ENCODE measurements at regions not wholly inside any gene's neighbourhood (a gene's known extent, or its start where the extent isn't known, plus 50 kb on each side); places are given as distances from the start of the nearest gene placed in this dataset.

GRCh38 chr1:36733748-36734147 lies 251.0 kb upstream of the CSF3R start:
- no peak overlapping the region for H3K4me3 ChIP-seq
- no peak for DNase-seq
- intact Hi-C loops (cut with DNase I): no loop called here
- no peaks in the 10 kb centered on the region for H3K4me1 ChIP-seq
- TF ChIP-seq, protein P1, sequence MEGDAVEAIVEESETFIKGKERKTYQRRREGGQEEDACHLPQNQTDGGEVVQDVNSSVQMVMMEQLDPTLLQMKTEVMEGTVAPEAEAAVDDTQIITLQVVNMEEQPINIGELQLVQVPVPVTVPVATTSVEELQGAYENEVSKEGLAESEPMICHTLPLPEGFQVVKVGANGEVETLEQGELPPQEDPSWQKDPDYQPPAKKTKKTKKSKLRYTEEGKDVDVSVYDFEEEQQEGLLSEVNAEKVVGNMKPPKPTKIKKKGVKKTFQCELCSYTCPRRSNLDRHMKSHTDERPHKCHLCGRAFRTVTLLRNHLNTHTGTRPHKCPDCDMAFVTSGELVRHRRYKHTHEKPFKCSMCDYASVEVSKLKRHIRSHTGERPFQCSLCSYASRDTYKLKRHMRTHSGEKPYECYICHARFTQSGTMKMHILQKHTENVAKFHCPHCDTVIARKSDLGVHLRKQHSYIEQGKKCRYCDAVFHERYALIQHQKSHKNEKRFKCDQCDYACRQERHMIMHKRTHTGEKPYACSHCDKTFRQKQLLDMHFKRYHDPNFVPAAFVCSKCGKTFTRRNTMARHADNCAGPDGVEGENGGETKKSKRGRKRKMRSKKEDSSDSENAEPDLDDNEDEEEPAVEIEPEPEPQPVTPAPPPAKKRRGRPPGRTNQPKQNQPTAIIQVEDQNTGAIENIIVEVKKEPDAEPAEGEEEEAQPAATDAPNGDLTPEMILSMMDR (IDR thresholded peaks at IDR 0.05): no peak
- no peak overlapping the region for H3K27ac ChIP-seq
- H3K27me3 ChIP-seq (ENCODE audit: low read depth): peaks cover 30% of the 10 kb centered on the region
- ATAC-seq: no peak
- no peaks in the 10 kb centered on the region for H3K36me3 ChIP-seq
- H3K9me3 ChIP-seq: no peaks in the 10 kb centered on the region

DNA sequence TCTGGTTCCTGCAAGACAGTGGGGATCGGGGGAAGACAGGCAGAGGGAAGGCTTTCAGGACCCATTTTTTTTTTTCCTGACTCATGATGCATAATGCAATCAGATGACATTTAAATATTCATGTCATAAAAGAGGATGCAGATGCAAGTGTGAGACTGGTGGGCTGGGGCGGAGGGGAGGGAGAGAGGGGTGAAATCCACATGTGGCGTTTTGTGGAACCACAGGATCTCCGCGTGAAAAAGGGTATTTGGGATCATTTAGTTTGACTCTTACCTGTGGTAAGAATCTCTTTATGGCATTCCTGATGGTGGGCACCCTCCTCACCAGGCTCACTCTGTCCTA lies 249.3 kb upstream of the CSF3R start:
- DNase-seq: no peak
- intact Hi-C loops (cut with DNase I): no loop called here
- Histone ChIP-seq H3K4me1 (no peaks in the 10 kb centered on the region), H3K36me3 (no peaks in the 10 kb centered on the region), H3K4me3 (no peak overlapping the region), H3K27ac (no peak overlapping the region), H3K9me3 (no peaks in the 10 kb centered on the region), H3K27me3 (ENCODE audit: low read depth) (peaks cover 24% of the 10 kb centered on the region)
- no peak for ATAC-seq
- TF ChIP-seq, protein P1 (IDR thresholded peaks at IDR 0.05): no peak

DNA sequence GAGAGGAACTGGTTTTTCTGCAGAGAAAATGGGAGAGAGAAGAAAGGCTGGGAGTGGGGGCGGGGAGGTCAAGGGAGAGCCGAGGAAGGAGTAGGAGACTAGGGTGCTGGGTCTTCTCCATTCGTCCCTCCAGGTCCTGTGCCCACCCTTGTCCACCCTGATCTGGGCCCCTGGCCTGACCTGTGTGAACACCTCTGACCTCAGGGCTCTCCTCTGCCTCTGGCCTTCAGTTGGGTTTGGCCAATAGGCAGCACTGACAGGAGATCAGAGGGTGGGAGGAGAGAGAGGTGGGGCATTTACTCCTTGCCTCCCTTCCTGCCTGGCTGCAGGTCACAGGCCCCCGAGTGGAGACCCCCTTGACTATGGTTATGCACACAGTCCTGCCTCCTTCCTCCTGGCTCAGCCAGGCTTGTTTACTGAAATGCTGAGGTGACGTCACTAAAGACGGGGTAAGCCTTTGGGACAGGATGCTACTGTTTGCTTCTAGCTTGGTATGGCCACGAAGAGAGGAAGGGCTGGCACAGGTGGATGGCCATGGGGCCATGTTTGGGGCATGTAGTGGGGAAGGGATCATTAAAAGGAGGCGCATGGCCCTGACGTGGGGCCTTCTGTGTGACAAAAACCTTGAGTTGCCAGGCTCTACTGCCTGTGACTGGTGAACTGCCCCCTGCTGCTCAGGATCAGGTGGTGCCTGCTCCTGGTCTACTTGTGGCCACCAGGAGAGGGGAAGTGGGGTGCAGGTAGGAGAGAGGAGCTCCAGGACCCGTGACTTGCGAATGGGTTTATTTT lies 248.7 kb upstream of the CSF3R start:
- TF ChIP-seq, protein P1 (IDR thresholded peaks at IDR 0.05): no peak
- no peaks in the 10 kb centered on the region for H3K4me1 ChIP-seq
- H3K9me3 ChIP-seq: no peaks in the 10 kb centered on the region
- no peaks in the 10 kb centered on the region for H3K36me3 ChIP-seq
- DNase-seq: no peak
- no peak for ATAC-seq
- H3K27ac ChIP-seq: no peak overlapping the region
- peaks cover 20% of the 10 kb centered on the region for H3K27me3 ChIP-seq (ENCODE audit: low read depth)
- no peak overlapping the region for H3K4me3 ChIP-seq
- intact Hi-C loops (cut with DNase I): no loop called here

DNA sequence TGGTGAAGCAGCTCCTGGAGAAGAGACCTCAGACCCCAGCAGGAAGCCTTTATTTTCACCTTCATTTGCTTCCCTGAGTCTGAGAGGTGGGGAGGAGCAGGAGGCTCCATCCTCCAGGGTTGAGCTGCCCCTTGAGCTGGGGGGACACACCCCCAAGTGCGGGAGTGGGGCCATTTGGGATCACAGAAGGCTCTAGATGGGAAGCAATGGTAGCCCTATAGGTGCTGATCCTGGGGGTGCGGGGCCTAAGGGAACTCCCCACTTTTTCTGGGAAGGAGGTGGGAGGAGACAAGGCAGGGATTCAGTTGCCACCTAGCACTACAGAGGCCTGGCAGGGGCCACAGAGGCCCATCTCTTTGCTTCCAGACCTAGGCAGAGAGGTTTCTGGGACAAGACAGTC lies 247.9 kb upstream of the CSF3R start:
- intact Hi-C loops (cut with DNase I): no loop called here
- DNase-seq: no peak
- ATAC-seq: no peak
- H3K27me3 ChIP-seq (ENCODE audit: low read depth): peaks cover 18% of the 10 kb centered on the region
- no peaks in the 10 kb centered on the region for H3K9me3 ChIP-seq
- no peaks in the 10 kb centered on the region for H3K4me1 ChIP-seq
- H3K27ac ChIP-seq: no peak overlapping the region
- H3K36me3 ChIP-seq: no peaks in the 10 kb centered on the region
- H3K4me3 ChIP-seq: no peak overlapping the region
- TF ChIP-seq, protein P1 (IDR thresholded peaks at IDR 0.05): no peak

GRCh38 chr1:36729716-36730510 lies 247.2 kb upstream of the CSF3R start:
- DNase-seq: no peak
- peaks cover 12% of the 10 kb centered on the region for H3K27me3 ChIP-seq (ENCODE audit: low read depth)
- intact Hi-C loops (cut with DNase I): no loop called here

More at GRCh38 chr1:36729716-36730510, 247.2 kb upstream of the CSF3R start:
- no peaks in the 10 kb centered on the region for H3K9me3 ChIP-seq
- no peaks in the 10 kb centered on the region for H3K4me1 ChIP-seq
- no peaks in the 10 kb centered on the region for H3K36me3 ChIP-seq
- H3K4me3 ChIP-seq: no peak overlapping the region
- H3K27ac ChIP-seq: no peak overlapping the region
- peak in 1 of 2 donors; percentile 15 for ATAC-seq
- TF ChIP-seq, protein P1 (IDR thresholded peaks at IDR 0.05): no peak

All from lower lobe of right lung (tissue), 2 donors.